ENCODE measurements at regions not wholly inside any gene's neighbourhood (a gene's known extent, or its start where the extent isn't known, plus 50 kb on each side); places are given as distances from the start of the nearest gene placed in this dataset.

DNA sequence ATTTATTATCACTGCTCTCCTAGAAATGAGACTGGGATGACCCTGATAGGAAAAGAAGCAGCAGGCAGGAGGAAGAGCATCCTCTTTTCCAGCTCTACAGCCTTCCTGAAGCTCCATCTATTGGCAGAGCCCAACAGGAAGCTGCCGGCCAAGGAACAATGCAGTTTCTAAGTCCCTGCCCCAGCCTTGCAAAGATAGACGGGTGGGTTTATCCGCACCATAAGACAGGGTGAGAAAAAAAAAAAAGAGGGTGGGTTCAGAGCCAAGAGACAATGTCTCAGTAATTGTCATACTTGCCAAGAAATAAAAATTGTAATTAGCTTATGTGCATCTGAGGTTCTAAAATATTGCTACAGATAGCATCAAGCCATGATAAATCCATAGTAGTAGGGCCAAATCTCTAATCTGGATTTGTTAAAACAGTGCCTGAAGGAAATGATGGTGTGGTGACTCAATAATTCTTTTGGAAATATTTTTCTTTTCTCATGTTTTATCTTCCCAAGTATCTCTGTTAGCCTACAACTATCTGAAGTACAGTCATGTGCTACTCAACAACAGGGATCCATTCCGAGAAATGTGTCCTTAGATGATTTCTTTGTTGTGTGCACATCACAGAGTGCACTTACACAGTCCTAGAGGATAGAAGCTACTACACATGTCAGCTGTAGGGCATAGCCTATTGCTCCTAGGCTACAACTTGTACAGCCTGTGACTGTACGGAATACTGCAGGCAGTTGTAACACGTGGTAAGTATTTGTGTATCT lies 242.9 kb upstream of the CXCL12 start:
- H3K4me3 ChIP-seq (ENCODE audit: low read depth, low read length): no peak overlapping the region
- TF ChIP-seq, protein P1, sequence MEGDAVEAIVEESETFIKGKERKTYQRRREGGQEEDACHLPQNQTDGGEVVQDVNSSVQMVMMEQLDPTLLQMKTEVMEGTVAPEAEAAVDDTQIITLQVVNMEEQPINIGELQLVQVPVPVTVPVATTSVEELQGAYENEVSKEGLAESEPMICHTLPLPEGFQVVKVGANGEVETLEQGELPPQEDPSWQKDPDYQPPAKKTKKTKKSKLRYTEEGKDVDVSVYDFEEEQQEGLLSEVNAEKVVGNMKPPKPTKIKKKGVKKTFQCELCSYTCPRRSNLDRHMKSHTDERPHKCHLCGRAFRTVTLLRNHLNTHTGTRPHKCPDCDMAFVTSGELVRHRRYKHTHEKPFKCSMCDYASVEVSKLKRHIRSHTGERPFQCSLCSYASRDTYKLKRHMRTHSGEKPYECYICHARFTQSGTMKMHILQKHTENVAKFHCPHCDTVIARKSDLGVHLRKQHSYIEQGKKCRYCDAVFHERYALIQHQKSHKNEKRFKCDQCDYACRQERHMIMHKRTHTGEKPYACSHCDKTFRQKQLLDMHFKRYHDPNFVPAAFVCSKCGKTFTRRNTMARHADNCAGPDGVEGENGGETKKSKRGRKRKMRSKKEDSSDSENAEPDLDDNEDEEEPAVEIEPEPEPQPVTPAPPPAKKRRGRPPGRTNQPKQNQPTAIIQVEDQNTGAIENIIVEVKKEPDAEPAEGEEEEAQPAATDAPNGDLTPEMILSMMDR (IDR thresholded peaks at IDR 0.05; ENCODE audit: insufficient read depth, low read depth, low read length, missing control alignments): no peak
- DNase-seq (ENCODE audit: low read depth): no peak

DNA sequence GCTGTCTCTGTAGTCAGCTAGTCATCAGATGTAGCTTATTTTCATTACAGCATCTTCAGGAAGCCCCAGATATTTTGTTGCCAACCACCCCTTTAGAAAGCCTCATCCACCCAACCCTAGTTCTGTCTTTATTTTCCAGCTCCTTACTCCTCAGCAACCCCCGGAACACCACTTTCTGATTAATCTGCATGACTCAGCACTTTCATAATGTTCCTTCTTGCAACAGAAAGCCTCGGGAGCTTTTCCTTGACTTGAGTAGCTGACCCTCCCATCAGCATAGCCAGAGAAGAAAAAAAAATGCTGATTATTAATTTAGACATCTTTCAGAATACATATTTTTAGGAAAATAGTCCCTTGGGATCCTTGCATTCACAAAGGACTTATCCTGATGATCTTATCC lies 244.0 kb upstream of the CXCL12 start:
- H3K4me3 ChIP-seq (ENCODE audit: low read depth, low read length): no peak overlapping the region
- DNase-seq (ENCODE audit: low read depth): no peak
- TF ChIP-seq, protein P1 (IDR thresholded peaks at IDR 0.05; ENCODE audit: insufficient read depth, low read depth, low read length, missing control alignments): no peak

DNA sequence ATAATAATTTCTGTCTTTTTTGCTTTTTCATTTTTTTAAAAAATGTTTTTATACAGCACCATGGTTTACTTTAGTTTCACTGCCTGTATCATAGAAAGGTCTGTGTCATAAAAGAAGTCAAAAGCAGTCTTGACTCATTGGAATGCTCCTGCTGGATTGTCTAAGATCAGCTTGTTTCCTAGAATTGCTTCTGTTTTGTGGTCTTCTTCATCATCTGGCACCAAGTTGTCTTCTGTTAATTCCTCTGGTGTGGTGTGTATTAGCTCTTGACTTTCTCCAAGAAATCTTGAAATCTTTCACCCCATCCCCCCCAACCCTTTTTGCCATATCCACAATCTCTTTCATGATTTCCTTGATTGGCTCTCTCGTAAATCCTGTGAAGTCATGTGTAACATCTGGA lies 250.3 kb upstream of the CXCL12 start:
- H3K4me3 ChIP-seq (ENCODE audit: low read depth, low read length): no peak overlapping the region
- DNase-seq (ENCODE audit: low read depth): no peak
- TF ChIP-seq, protein P1 (IDR thresholded peaks at IDR 0.05; ENCODE audit: insufficient read depth, low read depth, low read length, missing control alignments): no peak

- no peak for DNase-seq (ENCODE audit: low read depth)
- TF ChIP-seq, protein P1 (IDR thresholded peaks at IDR 0.05; ENCODE audit: insufficient read depth, low read depth, low read length, missing control alignments): no peak
- no peak overlapping the region for H3K4me3 ChIP-seq (ENCODE audit: low read depth, low read length)
Observed at GRCh38 chr10:44636625-44637024, 251.7 kb upstream of the CXCL12 start.

DNA sequence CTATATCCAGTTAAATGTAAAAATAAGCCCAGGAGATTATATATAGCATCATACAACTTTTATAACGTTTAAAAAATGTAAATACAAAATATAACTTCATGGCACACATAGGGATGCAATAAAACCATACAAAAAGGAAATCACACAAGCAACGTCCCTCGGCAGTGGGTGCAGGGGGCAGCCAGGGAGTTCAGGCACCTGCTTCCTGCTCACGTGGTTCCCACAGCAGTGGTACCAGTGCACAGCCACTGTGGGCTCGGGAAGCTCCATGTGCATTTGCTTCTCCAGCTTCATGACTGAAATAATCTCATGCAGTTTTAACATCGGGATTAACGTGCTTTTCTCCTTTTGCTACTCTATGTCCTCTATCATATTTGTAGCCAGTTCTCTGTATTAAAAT lies 255.5 kb upstream of the CXCL12 start:
- no peak for DNase-seq (ENCODE audit: low read depth)
- TF ChIP-seq, protein P1 (IDR thresholded peaks at IDR 0.05; ENCODE audit: insufficient read depth, low read depth, low read length, missing control alignments): no peak
- no peak overlapping the region for H3K4me3 ChIP-seq (ENCODE audit: low read depth, low read length)

- TF ChIP-seq, protein P1 (IDR thresholded peaks at IDR 0.05; ENCODE audit: insufficient read depth, low read depth, low read length, missing control alignments): no peak
- no peak overlapping the region for H3K4me3 ChIP-seq (ENCODE audit: low read depth, low read length)
- DNase-seq (ENCODE audit: low read depth): no peak
Observed at GRCh38 chr10:44647473-44647872, 262.6 kb upstream of the CXCL12 start.
